C4-2B (cell line): ENCODE measurements at regions not wholly inside any gene's neighbourhood (a gene's known extent, or its start where the extent isn't known, plus 50 kb on each side); places are given as distances from the start of the nearest gene placed in this dataset.

Source experiments
- CTCF ChIP-seq: fragments of 450-650 bp; conservative IDR thresholded peaks from 2 replicates; pipeline ENCODE4 v1.5.1; 2017; ENCODE audit warnings: mild to moderate bottlenecking
- ZFX ChIP-seq: fragments of 450-650 bp; IDR thresholded peaks from 2 replicates; pipeline ENCODE4 v1.6.1; 2017

GRCh38 chr10:63707254-63707910, 186.2 kb downstream of the REEP3 start:
- no peak for TF ChIP-seq CTCF
- no peak for TF ChIP-seq ZFX
